Fibroblast of the aortic adventitia (primary cell): ENCODE measurements at regions not wholly inside any gene's neighbourhood (a gene's known extent, or its start where the extent isn't known, plus 50 kb on each side); places are given as distances from the start of the nearest gene placed in this dataset.
"Not testable (repeated sequence)": the region's sequence is repeated elsewhere in the genome, so short reads cannot be mapped to it uniquely, and the experiment has no call there.

ENCODE experiments used
- DNase-seq: peaks from one replicate; pipeline ENCODE4 v3.0.0-alpha.2; 2010; ENCODE audit warnings: low read depth
- H3K4me3 ChIP-seq: 2 replicates; pipeline ENCODE4 v1.5.1; 2011; ENCODE audit warnings: low read depth, mild to moderate bottlenecking, control low read depth, low read length, moderate library complexity

- H3K4me3 ChIP-seq: peak overlapping the region; percentile 48
- not testable (repeated sequence) for DNase-seq
These were observed 547.2 kb downstream of the FAM72C start for GRCh38 chr1:143424491-143425032.

GRCh38 chr1:143423832-143424231 lies 548.0 kb downstream of the FAM72C start:
- DNase-seq: not testable (repeated sequence)
- H3K4me3 ChIP-seq: peak overlapping the region; percentile 53

GRCh38 chr1:143421290-143421689 lies 550.5 kb downstream of the FAM72C start:
- not testable (repeated sequence) for DNase-seq, H3K4me3 ChIP-seq
